Thyroid gland (tissue), 4 donors: ENCODE measurements at regions not wholly inside any gene's neighbourhood (a gene's known extent, or its start where the extent isn't known, plus 50 kb on each side); places are given as distances from the start of the nearest gene placed in this dataset.

Experiments used
- POLR2A ChIP-seq, 2 donors: fragments of 450-650 bp; IDR thresholded peaks; one replicate each; pipeline ENCODE4 v1.6.1; 2017; ENCODE audit warnings: antibody characterized with exemption in 2 of 2, mild to moderate bottlenecking in 2 of 2, moderate library complexity in 1 of 2
- TF ChIP-seq, protein P1 (sequence below), 6 experiments: fragments of 200-600 bp in 3 of 6; fragments of 450-650 bp in 3 of 6; sonication (generic) in 3 of 6; IDR thresholded peaks; one replicate each; pipeline ENCODE4 v1.5.1; 2016 to 2019; ENCODE audit warnings: antibody characterized with exemption in 6 of 6, mild to moderate bottlenecking in 2 of 6, inconsistent platforms in 1 of 6, moderate library complexity in 1 of 6

DNA sequence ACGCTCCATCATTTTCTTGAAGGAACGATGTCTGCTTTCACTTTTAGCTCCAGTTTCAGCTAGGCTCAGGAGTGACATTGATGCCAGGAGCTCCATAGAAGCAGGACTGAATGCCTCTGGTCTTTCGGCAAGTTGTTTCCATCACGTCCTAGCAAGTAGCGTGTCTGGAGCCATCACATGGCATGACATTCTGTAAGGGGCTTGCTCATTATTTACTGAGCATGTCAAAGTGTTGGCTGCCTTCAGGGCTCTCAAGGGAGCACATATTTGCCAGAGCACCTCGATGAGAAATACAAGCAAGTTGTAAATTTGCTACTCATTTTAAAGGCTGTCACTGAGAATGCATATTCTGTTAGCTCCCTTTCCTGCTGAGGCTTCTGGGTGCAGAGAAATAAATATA, 131.0 kb upstream of the ITGB1 start:
- TF ChIP-seq, protein P1, sequence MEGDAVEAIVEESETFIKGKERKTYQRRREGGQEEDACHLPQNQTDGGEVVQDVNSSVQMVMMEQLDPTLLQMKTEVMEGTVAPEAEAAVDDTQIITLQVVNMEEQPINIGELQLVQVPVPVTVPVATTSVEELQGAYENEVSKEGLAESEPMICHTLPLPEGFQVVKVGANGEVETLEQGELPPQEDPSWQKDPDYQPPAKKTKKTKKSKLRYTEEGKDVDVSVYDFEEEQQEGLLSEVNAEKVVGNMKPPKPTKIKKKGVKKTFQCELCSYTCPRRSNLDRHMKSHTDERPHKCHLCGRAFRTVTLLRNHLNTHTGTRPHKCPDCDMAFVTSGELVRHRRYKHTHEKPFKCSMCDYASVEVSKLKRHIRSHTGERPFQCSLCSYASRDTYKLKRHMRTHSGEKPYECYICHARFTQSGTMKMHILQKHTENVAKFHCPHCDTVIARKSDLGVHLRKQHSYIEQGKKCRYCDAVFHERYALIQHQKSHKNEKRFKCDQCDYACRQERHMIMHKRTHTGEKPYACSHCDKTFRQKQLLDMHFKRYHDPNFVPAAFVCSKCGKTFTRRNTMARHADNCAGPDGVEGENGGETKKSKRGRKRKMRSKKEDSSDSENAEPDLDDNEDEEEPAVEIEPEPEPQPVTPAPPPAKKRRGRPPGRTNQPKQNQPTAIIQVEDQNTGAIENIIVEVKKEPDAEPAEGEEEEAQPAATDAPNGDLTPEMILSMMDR (IDR thresholded peaks at IDR 0.05), result no peak
- TF ChIP-seq POLR2A (IDR thresholded peaks at IDR 0.05), result no peak
